ENCODE measurements at regions not wholly inside any gene's neighbourhood (a gene's known extent, or its start where the extent isn't known, plus 50 kb on each side); places are given as distances from the start of the nearest gene placed in this dataset.

DNA sequence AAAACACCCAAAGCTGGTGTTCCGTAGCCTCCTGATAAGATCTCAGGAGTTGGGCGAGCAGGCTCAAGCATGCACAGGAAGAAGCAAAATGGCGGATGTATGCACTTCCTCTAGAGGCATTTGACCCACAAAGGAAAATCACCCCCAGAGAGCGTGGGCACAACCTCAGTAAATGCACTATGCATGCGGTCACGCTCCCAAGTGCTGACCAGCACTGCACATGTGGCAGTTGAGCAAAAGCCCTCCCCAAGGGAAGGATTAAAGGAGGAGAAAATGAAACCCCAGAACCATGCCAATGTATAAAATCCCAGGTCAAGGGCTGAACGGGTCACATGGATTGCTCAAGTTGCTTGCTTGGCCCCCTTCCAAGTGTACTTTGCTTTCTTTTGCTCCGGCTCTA lies 289.4 kb upstream of the IGF1R start:
- TF ChIP-seq, protein P1, sequence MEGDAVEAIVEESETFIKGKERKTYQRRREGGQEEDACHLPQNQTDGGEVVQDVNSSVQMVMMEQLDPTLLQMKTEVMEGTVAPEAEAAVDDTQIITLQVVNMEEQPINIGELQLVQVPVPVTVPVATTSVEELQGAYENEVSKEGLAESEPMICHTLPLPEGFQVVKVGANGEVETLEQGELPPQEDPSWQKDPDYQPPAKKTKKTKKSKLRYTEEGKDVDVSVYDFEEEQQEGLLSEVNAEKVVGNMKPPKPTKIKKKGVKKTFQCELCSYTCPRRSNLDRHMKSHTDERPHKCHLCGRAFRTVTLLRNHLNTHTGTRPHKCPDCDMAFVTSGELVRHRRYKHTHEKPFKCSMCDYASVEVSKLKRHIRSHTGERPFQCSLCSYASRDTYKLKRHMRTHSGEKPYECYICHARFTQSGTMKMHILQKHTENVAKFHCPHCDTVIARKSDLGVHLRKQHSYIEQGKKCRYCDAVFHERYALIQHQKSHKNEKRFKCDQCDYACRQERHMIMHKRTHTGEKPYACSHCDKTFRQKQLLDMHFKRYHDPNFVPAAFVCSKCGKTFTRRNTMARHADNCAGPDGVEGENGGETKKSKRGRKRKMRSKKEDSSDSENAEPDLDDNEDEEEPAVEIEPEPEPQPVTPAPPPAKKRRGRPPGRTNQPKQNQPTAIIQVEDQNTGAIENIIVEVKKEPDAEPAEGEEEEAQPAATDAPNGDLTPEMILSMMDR (IDR thresholded peaks at IDR 0.05; ENCODE audit: poor library complexity, severe bottlenecking), result no peak
- DNase-seq (ENCODE audit: low spot score) (no peak), ATAC-seq (ENCODE audit: low read depth) (no peak)
- H3K27ac ChIP-seq (ENCODE audit: poor library complexity, severe bottlenecking), result no peak overlapping the region
- no peak overlapping the region for H3K4me3 ChIP-seq (ENCODE audit: severe bottlenecking)
- H3K27me3 ChIP-seq (ENCODE audit: insufficient read depth, poor library complexity, severe bottlenecking), result no peaks in the 10 kb centered on the region
- H3K36me3 ChIP-seq (ENCODE audit: low read depth), result no peaks in the 10 kb centered on the region
- no peaks in the 10 kb centered on the region for H3K4me1 ChIP-seq (ENCODE audit: insufficient read depth, poor library complexity, severe bottlenecking)
- H3K9me3 ChIP-seq (ENCODE audit: severe bottlenecking), result no peaks in the 10 kb centered on the region

DNA sequence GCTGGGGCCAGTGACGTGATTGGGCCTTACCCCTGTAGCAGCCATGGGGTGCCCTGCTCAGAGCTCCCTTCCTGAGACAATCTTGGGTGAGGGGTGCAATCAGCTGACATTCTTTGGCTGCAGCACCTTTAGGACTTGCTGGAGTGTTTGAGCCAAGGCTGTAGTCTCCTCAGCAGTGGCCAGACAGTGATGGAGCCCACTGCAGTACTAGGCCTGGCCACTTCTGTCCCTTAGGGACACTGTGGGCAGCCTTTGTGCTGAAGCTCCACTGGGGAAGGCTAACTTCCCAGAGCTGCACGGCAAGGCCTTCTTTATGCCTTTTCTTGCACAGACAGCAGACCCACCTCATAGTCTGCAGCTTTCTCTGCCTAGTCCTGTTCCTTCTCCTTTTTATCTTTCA lies 284.9 kb upstream of the IGF1R start:
- TF ChIP-seq, protein P1 (IDR thresholded peaks at IDR 0.05; ENCODE audit: poor library complexity, severe bottlenecking), result no peak
- Histone ChIP-seq H3K9me3 (ENCODE audit: severe bottlenecking) (no peaks in the 10 kb centered on the region), H3K36me3 (ENCODE audit: low read depth) (no peaks in the 10 kb centered on the region), H3K4me1 (ENCODE audit: insufficient read depth, poor library complexity, severe bottlenecking) (no peaks in the 10 kb centered on the region), H3K27me3 (ENCODE audit: insufficient read depth, poor library complexity, severe bottlenecking) (no peaks in the 10 kb centered on the region), H3K27ac (ENCODE audit: poor library complexity, severe bottlenecking) (no peak overlapping the region), H3K4me3 (ENCODE audit: severe bottlenecking) (no peak overlapping the region)
- DNase-seq (ENCODE audit: low spot score) (no peak), ATAC-seq (ENCODE audit: low read depth) (peak; percentile 48; the same call in 2 of the 3 replicates)

DNA sequence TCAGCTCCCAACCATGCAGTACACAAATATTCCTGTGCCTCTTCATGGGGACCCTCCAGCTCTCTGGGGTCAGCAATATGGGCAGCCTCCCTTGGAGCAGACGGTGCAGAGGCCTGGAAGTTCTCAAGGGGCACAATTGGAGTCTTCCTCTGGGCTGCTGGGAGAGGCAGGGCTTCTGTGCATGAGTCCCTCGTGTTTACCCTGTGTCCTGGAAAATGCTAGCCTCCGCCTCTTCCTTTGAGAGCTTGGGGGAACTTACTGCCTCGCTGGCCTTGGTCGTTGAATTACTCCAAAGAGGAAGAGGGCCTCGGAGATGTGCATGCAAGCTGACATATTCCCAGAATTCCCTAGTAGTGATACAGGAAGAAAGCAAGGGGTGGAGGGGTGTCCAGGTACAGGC lies 284.4 kb upstream of the IGF1R start:
- H3K9me3 ChIP-seq (ENCODE audit: severe bottlenecking), result no peaks in the 10 kb centered on the region
- ATAC-seq (ENCODE audit: low read depth) (no peak), DNase-seq (ENCODE audit: low spot score) (no peak)
- H3K27me3 ChIP-seq (ENCODE audit: insufficient read depth, poor library complexity, severe bottlenecking), result no peaks in the 10 kb centered on the region
- H3K4me3 ChIP-seq (ENCODE audit: severe bottlenecking), result no peak overlapping the region
- H3K27ac ChIP-seq (ENCODE audit: poor library complexity, severe bottlenecking), result no peak overlapping the region
- no peaks in the 10 kb centered on the region for H3K36me3 ChIP-seq (ENCODE audit: low read depth)
- TF ChIP-seq, protein P1 (IDR thresholded peaks at IDR 0.05; ENCODE audit: poor library complexity, severe bottlenecking), result no peak
- no peaks in the 10 kb centered on the region for H3K4me1 ChIP-seq (ENCODE audit: insufficient read depth, poor library complexity, severe bottlenecking)

DNA sequence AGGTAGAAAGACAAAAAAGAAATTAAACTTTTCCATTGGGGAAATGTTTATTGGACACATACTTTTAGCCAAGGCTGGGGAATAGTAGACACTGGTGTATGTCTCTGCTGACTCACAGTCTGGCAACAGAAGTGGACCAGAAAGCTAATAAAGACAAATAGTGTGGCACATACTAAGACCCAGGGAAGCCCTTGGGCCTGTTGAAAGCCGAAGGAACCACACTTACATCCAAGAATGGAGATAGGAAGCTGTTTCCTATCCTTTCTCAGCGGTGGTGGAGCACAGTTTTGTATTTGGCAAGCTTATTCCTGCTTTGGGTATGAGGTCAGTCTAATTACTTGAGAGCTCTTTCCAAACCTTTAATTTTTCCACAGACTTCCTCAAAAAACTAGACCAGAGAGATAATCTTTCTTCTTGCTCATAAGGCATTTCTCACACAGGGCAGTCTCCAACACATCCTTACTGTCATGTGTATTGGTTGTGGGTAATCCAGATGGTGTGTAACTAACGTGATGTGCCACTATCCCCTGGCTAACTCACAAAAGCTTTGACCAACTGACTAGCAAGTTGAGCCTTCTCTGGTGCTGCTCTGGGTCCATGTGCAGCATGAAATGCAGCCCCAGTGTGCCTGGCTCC lies 279.1 kb upstream of the IGF1R start:
- H3K27me3 ChIP-seq (ENCODE audit: insufficient read depth, poor library complexity, severe bottlenecking), result peaks cover 2% of the 10 kb centered on the region
- H3K9me3 ChIP-seq (ENCODE audit: severe bottlenecking), result no peaks in the 10 kb centered on the region
- no peak overlapping the region for H3K27ac ChIP-seq (ENCODE audit: poor library complexity, severe bottlenecking)
- DNase-seq (ENCODE audit: low spot score) (no peak), ATAC-seq (ENCODE audit: low read depth) (peak; percentile 32; the same call in 1 of the 3 replicates)
- no peaks in the 10 kb centered on the region for H3K4me1 ChIP-seq (ENCODE audit: insufficient read depth, poor library complexity, severe bottlenecking)
- no peaks in the 10 kb centered on the region for H3K36me3 ChIP-seq (ENCODE audit: low read depth)
- TF ChIP-seq, protein P1 (IDR thresholded peaks at IDR 0.05; ENCODE audit: poor library complexity, severe bottlenecking), result no peak
- H3K4me3 ChIP-seq (ENCODE audit: severe bottlenecking), result no peak overlapping the region
